ENCODE measurements at regions not wholly inside any gene's neighbourhood (a gene's known extent, or its start where the extent isn't known, plus 50 kb on each side); places are given as distances from the start of the nearest gene placed in this dataset.

- TF ChIP-seq CTCF (IDR thresholded peaks at IDR 0.05; ENCODE audit: insufficient read depth, low read length, poor library complexity, severe bottlenecking): no peak
- no peaks in the 10 kb centered on the region for H3K36me3 ChIP-seq (ENCODE audit: control insufficient read depth, insufficient read depth, low read length)
Observed at GRCh38 chr2:42855221-42855970, 63.0 kb upstream of the HAAO start.

GRCh38 chr2:42854207-42854818 lies 61.9 kb upstream of the HAAO start:
- no peak overlapping the region for H3K4me3 ChIP-seq (ENCODE audit: low read depth, low read length)
- DNase-seq (ENCODE audit: low read depth): no peak
- no peaks in the 10 kb centered on the region for H3K36me3 ChIP-seq (ENCODE audit: control insufficient read depth, insufficient read depth, low read length)
- no peaks in the 10 kb centered on the region for H3K27me3 ChIP-seq (ENCODE audit: control insufficient read depth, insufficient read depth, low read length)
- no peak for TF ChIP-seq CTCF (IDR thresholded peaks at IDR 0.05; ENCODE audit: insufficient read depth, low read length, poor library complexity, severe bottlenecking)

More at GRCh38 chr2:42855221-42855970, 63.0 kb upstream of the HAAO start:
- Histone ChIP-seq H3K4me3 (ENCODE audit: low read depth, low read length) (no peak overlapping the region), H3K27me3 (ENCODE audit: control insufficient read depth, insufficient read depth, low read length) (no peaks in the 10 kb centered on the region)
- no peak for DNase-seq (ENCODE audit: low read depth)

DNA sequence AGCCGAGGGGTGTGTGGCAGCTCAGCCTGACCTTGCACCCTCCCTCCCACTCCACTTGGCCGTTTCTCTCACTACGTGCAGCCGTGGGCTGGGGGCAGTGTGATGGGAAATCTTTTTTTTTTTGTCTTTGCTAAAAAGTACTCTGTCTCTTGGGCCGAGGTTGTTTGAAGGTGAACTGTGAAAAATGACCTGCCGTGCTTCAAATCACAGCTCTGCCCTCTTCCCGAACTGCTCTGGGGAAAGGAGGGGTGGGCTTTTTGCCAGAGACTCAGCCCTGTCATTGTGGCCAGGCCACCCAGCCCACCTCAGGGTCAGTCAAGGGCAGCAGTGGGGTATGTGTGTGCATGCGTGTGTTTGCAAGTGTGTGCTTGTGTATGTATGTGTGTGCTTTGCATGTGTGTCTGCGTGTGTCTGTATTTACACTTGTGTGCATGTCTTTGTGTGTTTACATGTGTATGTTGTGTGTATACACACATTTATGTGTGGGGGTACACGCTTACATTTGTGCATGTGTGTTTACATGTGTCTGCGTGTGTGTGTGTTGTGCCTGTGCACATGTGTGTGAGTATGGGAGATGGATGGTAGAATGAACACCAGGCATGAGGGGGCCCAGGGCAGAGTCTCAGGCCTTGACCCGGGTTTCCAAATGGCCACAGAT lies 61.3 kb upstream of the HAAO start:
- Histone ChIP-seq H3K27me3 (ENCODE audit: control insufficient read depth, insufficient read depth, low read length) (no peaks in the 10 kb centered on the region), H3K36me3 (ENCODE audit: control insufficient read depth, insufficient read depth, low read length) (no peaks in the 10 kb centered on the region), H3K4me3 (ENCODE audit: low read depth, low read length) (no peak overlapping the region)
- DNase-seq (ENCODE audit: low read depth): no peak
- TF ChIP-seq CTCF (IDR thresholded peaks at IDR 0.05; ENCODE audit: insufficient read depth, low read length, poor library complexity, severe bottlenecking): no peak

GRCh38 chr2:42852798-42853197 lies 60.4 kb upstream of the HAAO start:
- TF ChIP-seq CTCF (IDR thresholded peaks at IDR 0.05; ENCODE audit: insufficient read depth, low read length, poor library complexity, severe bottlenecking): no peak
- Histone ChIP-seq H3K36me3 (ENCODE audit: control insufficient read depth, insufficient read depth, low read length) (no peaks in the 10 kb centered on the region), H3K4me3 (ENCODE audit: low read depth, low read length) (no peak overlapping the region), H3K27me3 (ENCODE audit: control insufficient read depth, insufficient read depth, low read length) (no peaks in the 10 kb centered on the region)
- no peak for DNase-seq (ENCODE audit: low read depth)

DNA sequence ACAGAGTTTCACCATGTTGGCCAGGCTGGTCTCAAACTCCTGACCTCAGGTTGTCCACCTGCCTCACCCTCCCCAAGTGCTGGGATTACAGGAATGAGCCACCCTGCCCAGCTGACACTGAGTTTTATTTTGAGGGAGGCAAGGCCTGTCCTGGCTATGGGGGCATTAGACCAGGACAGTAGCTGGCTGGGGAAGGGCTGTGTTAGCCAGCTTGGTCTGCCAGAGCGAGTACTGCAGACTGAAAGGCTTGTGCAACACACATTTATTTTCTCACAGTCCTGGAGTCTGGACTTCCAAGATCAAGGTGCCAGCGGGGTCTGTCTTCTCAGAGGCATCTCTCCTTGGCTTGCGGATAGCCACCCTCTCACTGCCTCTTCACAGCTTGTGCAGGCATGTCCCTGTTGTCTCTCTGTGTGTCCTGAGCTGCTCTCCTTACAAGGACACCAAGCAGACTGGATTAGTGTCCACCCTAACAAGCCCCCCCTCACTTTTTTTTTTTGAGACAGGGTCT lies 59.4 kb upstream of the HAAO start:
- no peaks in the 10 kb centered on the region for H3K27me3 ChIP-seq (ENCODE audit: control insufficient read depth, insufficient read depth, low read length)
- H3K4me3 ChIP-seq (ENCODE audit: low read depth, low read length): no peak overlapping the region
- no peak for TF ChIP-seq CTCF (IDR thresholded peaks at IDR 0.05; ENCODE audit: insufficient read depth, low read length, poor library complexity, severe bottlenecking)
- DNase-seq (ENCODE audit: low read depth): no peak
- H3K36me3 ChIP-seq (ENCODE audit: control insufficient read depth, insufficient read depth, low read length): no peaks in the 10 kb centered on the region
